ENCODE measurements at regions not wholly inside any gene's neighbourhood (a gene's known extent, or its start where the extent isn't known, plus 50 kb on each side); places are given as distances from the start of the nearest gene placed in this dataset.

GRCh38 chr3:25019506-25019905 is 408.6 kb upstream of the RARB start:
- ChIA-PET CTCF (no interaction called here), POLR2A (no interaction called here)
- Histone ChIP-seq H3K9me3 (ENCODE audit: control insufficient read depth, insufficient read depth, low read depth, low read length) (no peaks in the 10 kb centered on the region), H3K27ac (ENCODE audit: low read length) (no peak overlapping the region), H3K36me3 (ENCODE audit: control insufficient read depth, insufficient read depth, low read length) (no peaks in the 10 kb centered on the region), H3K27me3 (ENCODE audit: control insufficient read depth, insufficient read depth, low read length) (no peaks in the 10 kb centered on the region), H3K4me1 (ENCODE audit: control insufficient read depth, insufficient read depth, low read length) (no peaks in the 10 kb centered on the region), H3K4me3 (ENCODE audit: low read depth in 2 of 2, low read length in 2 of 2) (no peak overlapping the region)
- intact Hi-C loops (cut with micrococcal nuclease; ENCODE audit: unreplicated experiment), result no loop called here
- in situ Hi-C loops (cut with HindIII; ENCODE audit: low pct_unique_long_range_greater_than_20kb, low sequenced_read_pairs), result no loop called here
- no peak for TF ChIP-seq TCF7L2 (IDR thresholded peaks at IDR 0.05; ENCODE audit: low read depth, low read length)
- TF ChIP-seq POLR2AphosphoS5 (IDR thresholded peaks at IDR 0.05; ENCODE audit: low read depth, low read length), result no peak
- no peak for TF ChIP-seq CTCF (IDR thresholded peaks at IDR 0.05)
- no peak for TF ChIP-seq REST (IDR thresholded peaks at IDR 0.05; ENCODE audit: insufficient read depth in 1 of 2, low read depth in 2 of 2, low read length in 1 of 2)
- TF ChIP-seq SIN3A (IDR thresholded peaks at IDR 0.05; ENCODE audit: borderline replicate concordance, insufficient read depth, low read depth, low read length), result no peak
- DNase-seq (ENCODE audit: low read depth, low spot score) (no peak), ATAC-seq (no peak)
- BruUV-seq (replicated peaks), result no TSS peak

GRCh38 chr3:25021816-25022215 is 406.2 kb upstream of the RARB start:
- no peaks in the 10 kb centered on the region for H3K27me3 ChIP-seq (ENCODE audit: control insufficient read depth, insufficient read depth, low read length)
- in situ Hi-C loops (cut with HindIII; ENCODE audit: low pct_unique_long_range_greater_than_20kb, low sequenced_read_pairs) (no loop called here), intact Hi-C loops (cut with micrococcal nuclease; ENCODE audit: unreplicated experiment) (no loop called here)
- POLR2A ChIA-PET, result no interaction called here
- BruUV-seq (replicated peaks), result no TSS peak
- CTCF ChIA-PET, result no interaction called here
- DNase-seq (ENCODE audit: low read depth, low spot score) (no peak), ATAC-seq (no peak)
- no peak overlapping the region for H3K27ac ChIP-seq (ENCODE audit: low read length)
- TF ChIP-seq TCF7L2 (IDR thresholded peaks at IDR 0.05; ENCODE audit: low read depth, low read length) (no peak), REST (IDR thresholded peaks at IDR 0.05; ENCODE audit: insufficient read depth in 1 of 2, low read depth in 2 of 2, low read length in 1 of 2) (no peak), SIN3A (IDR thresholded peaks at IDR 0.05; ENCODE audit: borderline replicate concordance, insufficient read depth, low read depth, low read length) (no peak), CTCF (IDR thresholded peaks at IDR 0.05) (no peak; the same call in 1 of the 2 replicates), POLR2AphosphoS5 (IDR thresholded peaks at IDR 0.05; ENCODE audit: low read depth, low read length) (no peak)
- H3K36me3 ChIP-seq (ENCODE audit: control insufficient read depth, insufficient read depth, low read length), result no peaks in the 10 kb centered on the region
- no peaks in the 10 kb centered on the region for H3K4me1 ChIP-seq (ENCODE audit: control insufficient read depth, insufficient read depth, low read length)
- H3K9me3 ChIP-seq (ENCODE audit: control insufficient read depth, insufficient read depth, low read depth, low read length), result no peaks in the 10 kb centered on the region
- no peak overlapping the region for H3K4me3 ChIP-seq (ENCODE audit: low read depth in 2 of 2, low read length in 2 of 2)
